22Rv1 (cell line): ENCODE measurements at regions not wholly inside any gene's neighbourhood (a gene's known extent, or its start where the extent isn't known, plus 50 kb on each side); places are given as distances from the start of the nearest gene placed in this dataset.

ENCODE experiments used
- CTCF ChIP-seq: fragments of 450-650 bp; IDR thresholded peaks from 2 replicates; pipeline ENCODE4 v1.5.1; 2017; ENCODE audit warnings: mild to moderate bottlenecking
- ZFX ChIP-seq: fragments of 450-650 bp; IDR thresholded peaks from 2 replicates; pipeline ENCODE4 v1.6.1; 2017; ENCODE audit warnings: antibody characterized with exemption, borderline replicate concordance

GRCh38 chr4:104592183-104592582, 97.5 kb upstream of the CXXC4 start:
- TF ChIP-seq CTCF (no peak), ZFX (no peak)
